GM19025 (cell line): ENCODE measurements at regions not wholly inside any gene's neighbourhood (a gene's known extent, or its start where the extent isn't known, plus 50 kb on each side); places are given as distances from the start of the nearest gene placed in this dataset.
"Not testable (repeated sequence)": the region's sequence is repeated elsewhere in the genome, so short reads cannot be mapped to it uniquely, and the experiment has no call there.

Experiments
- ATAC-seq: cut with Tn5 transposase; IDR thresholded peaks from one replicate; pipeline ENCODE4 v1.9.1; 2021; ENCODE audit warnings: mild to moderate bottlenecking, low read depth, moderate library complexity; ENCODE audit not compliant: unreplicated experiment

GRCh38 chr5:103758996-103759395 is 196.4 kb upstream of the NUDT12 start:
- no peak for ATAC-seq

DNA sequence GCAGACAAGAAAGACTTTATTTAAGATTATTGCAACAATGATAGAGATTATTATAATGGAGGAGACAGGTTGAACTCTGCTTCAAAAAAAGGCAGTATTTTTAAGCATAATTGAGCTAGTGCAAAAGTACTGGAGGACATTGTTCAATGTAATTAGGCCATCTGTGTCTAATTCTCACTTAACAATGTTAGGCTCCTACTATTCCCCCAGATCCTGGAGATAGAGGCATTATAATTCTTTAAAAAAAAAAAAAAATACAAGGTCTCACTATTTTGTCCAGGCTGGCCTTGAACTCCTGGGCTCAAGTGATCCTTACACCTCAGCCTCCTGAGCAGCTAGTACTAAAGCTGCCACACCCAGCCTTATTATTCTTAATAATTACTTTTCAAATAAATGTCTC is 193.4 kb upstream of the NUDT12 start:
- no peak for ATAC-seq

DNA sequence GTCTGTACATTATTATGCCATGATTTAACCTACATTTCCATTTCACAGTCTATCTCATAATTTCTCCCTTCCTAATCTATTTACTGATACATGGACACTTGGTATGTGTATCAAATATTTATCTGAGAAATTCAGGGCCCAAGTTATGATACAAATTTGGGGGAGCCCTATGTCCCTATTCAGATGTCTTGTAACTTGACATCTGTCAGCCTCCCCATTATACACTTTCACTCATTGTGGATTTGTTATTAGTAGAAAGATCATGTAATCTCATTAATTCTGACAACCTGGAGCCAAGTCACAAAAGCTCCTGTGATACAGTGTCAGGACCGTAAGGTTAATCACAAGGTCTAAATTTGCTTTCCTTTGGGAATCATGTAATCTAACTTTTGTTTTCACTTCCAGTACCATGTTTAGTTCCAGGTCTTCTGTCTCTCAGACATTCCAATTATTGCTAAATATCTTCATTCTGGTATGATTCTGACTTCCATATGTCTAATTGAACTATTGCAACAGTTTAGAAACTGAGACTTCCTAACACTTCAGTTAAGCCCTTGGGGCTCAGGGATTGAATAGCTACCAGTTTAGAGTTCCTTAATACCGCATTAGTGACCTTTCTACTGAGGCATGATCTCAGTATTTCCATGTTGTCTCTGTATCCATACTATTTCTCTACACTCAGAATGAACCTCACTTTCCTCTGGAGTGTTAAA is 182.9 kb upstream of the NUDT12 start:
- no peak for ATAC-seq

DNA sequence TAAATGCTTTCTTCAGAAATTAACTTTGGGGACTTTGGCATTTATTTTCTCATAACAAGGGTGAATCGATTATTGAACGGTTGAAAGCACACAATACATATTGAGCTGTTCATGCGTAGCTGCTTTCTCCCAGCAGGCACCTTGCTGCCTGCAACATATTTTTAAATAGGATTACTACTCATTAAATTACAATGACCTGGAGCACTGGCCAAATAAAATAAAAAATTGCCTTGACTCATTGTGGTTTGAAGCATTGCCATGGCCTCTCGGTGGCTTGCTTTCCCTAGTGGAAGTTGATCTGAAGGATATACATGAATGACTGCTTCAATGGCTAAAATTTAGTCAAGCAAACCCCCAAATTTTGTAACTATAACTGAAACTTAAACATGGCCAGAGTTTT is 181.6 kb upstream of the NUDT12 start:
- ATAC-seq = no peak

DNA sequence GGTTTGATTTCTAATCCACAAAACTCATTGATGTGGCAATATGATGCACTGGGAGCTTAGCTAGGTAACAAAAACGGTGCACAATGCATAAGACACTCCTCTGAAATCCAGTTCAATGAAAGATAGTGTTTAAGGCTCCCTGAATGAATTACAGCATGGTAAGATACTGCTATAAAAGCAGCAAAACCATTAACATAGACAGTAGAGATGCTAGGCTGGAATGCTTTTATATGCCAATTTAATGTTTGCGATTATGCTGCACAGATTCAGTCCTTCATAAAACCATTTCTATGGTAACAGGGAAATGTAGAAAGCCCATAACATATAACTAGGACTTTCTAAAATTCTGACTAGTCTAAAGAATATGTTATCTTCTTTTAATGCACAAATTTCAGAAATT is 180.8 kb upstream of the NUDT12 start:
- no peak for ATAC-seq

- ATAC-seq = no peak
These were observed 179.4 kb upstream of the NUDT12 start for GRCh38 chr5:103741984-103742383.

DNA sequence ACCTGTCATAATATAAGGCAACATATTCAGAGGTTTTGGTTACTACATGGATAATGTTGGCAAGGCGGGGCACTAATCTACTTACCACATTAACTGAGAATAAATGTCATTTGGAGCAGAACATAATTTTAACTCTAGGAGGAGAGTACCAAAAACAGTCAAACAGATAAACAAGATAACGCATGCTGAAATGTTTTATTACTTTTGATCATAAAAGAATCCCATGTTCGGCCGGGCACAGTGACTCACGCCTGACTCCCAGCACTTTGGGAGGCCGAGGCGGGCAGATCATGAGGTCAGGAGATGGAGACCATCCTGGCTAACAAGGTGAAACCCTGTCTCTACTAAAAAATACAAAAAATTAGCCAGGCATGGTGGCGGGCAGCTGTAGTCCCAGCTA is 173.8 kb upstream of the NUDT12 start:
- ATAC-seq = not testable (repeated sequence)

GRCh38 chr5:103724271-103724670 is 161.7 kb upstream of the NUDT12 start:
- no peak for ATAC-seq

DNA sequence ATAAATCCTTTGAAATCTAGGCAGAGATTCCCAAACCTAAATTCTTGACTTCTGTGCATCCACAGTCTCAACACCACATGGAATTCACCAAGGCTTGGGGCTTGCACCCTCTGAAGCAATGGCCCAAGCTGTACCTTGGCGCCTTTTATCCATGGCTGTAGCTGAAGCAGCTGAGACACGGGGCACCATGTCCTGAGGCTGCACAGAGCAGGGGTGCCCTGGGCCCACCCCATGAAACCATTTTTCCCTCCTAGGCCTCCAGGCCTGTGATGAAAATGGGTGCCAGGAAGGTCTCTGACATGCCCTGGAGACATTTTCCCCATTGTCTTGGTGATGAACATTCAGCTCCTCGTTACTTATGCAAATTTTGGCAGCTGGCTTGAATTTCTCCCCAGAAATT is 158.6 kb upstream of the NUDT12 start:
- no peak for ATAC-seq

GRCh38 chr5:103718108-103718507 is 155.5 kb upstream of the NUDT12 start:
- no peak for ATAC-seq

- ATAC-seq = no peak
These were observed 146.0 kb upstream of the NUDT12 start for GRCh38 chr5:103708601-103709000.

DNA sequence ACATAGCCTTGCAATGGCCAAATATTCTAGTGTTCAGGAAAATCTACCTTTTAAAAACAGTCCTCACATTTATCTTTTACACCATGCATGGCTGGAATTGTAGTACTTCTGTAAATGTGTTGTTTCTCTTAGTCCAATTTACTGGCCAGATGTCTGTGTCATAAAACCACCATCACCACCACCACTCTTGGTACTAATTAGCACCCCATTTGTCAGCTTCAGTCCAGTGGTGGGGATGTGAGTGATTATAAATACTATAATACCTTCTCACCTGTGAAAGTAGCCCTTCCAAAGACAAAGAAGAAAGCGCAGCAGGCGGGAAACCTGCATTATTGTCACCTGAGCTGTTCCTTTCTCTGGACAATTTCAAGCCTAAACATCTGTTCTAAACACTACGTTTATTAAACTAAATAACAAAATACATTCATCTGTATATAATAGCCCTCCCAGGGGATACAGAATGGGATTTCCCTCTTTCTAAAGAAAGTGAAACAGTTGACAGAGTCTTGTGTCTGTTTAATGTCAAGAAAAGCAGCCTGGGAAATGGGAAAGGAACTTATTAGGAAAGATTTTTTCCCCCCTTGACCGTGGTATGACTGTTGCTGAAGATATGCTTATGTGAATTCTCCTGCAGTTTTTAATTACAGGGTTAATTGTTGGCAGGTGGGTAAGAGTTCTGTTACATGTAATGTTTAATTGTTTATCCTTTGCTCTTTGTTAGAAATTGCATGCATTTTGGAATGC is 144.5 kb upstream of the NUDT12 start:
- ATAC-seq = no peak

DNA sequence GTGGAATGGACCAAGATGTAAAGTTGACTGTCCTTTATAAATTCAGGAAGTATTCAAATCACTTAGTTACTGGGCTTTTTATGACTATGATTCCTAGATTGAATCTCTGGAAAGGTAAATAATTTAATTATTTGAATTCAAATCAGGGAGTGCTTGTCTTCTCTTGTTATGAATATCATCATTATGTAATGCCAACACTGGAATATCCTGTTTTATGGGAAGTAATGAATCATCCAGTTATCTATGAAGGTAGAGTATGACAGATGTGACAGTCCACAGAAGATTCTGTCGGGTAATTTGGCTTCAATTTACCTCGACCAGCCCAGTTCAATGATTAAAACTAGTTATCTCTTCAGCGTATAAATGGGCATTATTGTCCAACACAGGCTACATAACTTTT is 141.0 kb upstream of the NUDT12 start:
- no peak for ATAC-seq

GRCh38 chr5:103693517-103693916 is 130.9 kb upstream of the NUDT12 start:
- ATAC-seq = no peak

- no peak for ATAC-seq
These were observed 128.1 kb upstream of the NUDT12 start for GRCh38 chr5:103690676-103691075.

- ATAC-seq = no peak
These were observed 117.3 kb upstream of the NUDT12 start for GRCh38 chr5:103679873-103680272.

DNA sequence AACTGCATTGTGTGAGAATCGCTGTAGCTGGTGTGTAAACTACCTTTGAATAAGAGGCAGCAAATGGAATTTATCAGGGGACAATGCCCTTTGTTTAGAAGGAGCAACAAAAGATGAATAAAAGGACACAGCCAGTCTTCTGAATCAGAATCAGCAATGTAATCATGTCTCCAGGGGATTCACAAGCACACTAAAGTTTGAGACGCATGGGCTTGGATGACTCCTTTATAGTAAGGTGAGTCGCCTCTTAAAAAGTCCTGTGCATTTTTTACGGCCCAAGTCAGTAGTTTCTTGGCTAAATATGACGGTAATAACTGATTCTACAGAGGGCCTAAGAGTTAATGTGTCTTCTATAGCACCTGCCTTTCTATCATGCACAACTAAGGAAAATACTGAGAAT is 113.6 kb upstream of the NUDT12 start:
- not testable (repeated sequence) for ATAC-seq

- ATAC-seq = no peak
These were observed 112.2 kb upstream of the NUDT12 start for GRCh38 chr5:103674739-103675138.

GRCh38 chr5:103674251-103674650 is 111.7 kb upstream of the NUDT12 start:
- no peak for ATAC-seq

GRCh38 chr5:103669615-103670014 is 107.0 kb upstream of the NUDT12 start:
- no peak for ATAC-seq

- ATAC-seq = no peak
These were observed 105.7 kb upstream of the NUDT12 start for GRCh38 chr5:103668281-103668680.

- no peak for ATAC-seq
These were observed 104.5 kb upstream of the NUDT12 start for GRCh38 chr5:103667068-103667467.
